GM12878 (cell line): ENCODE measurements at regions not wholly inside any gene's neighbourhood (a gene's known extent, or its start where the extent isn't known, plus 50 kb on each side); places are given as distances from the start of the nearest gene placed in this dataset.
"Not testable (repeated sequence)": the region's sequence is repeated elsewhere in the genome, so short reads cannot be mapped to it uniquely, and the experiment has no call there.

Experiments used
- ATAC-seq: fragments of 200-7000 bp; cut with Tn5 transposase; 3 replicates; pipeline ENCODE4 v1.9.1; 2020; ENCODE audit warnings: mild to moderate bottlenecking, moderate library complexity
- BruUV-seq: library from RNA; stranded (reverse); fragments of 400-500 nt; replicated peaks from 2 replicates; lab custom pipeline; 2021; lab: Mats Ljungman, UMichigan
- CTCF ChIA-PET: fragments of 300-600 bp; sonication (Branson Sonifier 250); formaldehyde crosslinking; extraction: SDS; loops from one replicate; lab custom pipeline; 2021; ENCODE audit warnings: inconsistent platforms; lab: Yijun Ruan, JAX
- POLR2A ChIA-PET: fragments of 350-600 bp; formaldehyde crosslinking; extraction: SDS; loops from one replicate; lab custom pipeline; 2021; ENCODE audit warnings: inconsistent platforms; lab: Charles Lee
- RAD21 ChIA-PET: fragments of 300-600 bp; sonication (Branson Sonifier 250); formaldehyde crosslinking; loops from one replicate; lab custom pipeline; 2023; ENCODE audit warnings: antibody characterized with exemption; ENCODE audit not compliant: unreplicated experiment; lab: Charles Lee
- SMC1A ChIA-PET: fragments of 300-600 bp; sonication (Branson Sonifier 250); formaldehyde crosslinking; loops from one replicate; lab custom pipeline; 2023; ENCODE audit not compliant: unreplicated experiment, uncharacterized antibody; lab: Charles Lee
- DNase-seq: peaks from one replicate; pipeline ENCODE4 v3.0.0-alpha.2; 2011; ENCODE audit warnings: low read depth, low spot score
- FAIRE-seq: peaks from 3 replicates; lab custom pipeline; 2011; peaks lifted over from hg19 to GRCh38; lab: Jason Lieb, UNC
- H2AFZ ChIP-seq: 2 replicates; pipeline ENCODE4 v1.6.0; 2011; ENCODE audit warnings: low read depth, low read length, control low read depth; ENCODE audit not compliant: control insufficient read depth
- H3K27ac ChIP-seq: 2 replicates; pipeline ENCODE4 v1.5.1; 2011; ENCODE audit warnings: control low read depth; ENCODE audit not compliant: control insufficient read depth, insufficient read depth
- H3K27me3 ChIP-seq, 2 experiments: replicated peaks in 1 of 2; 2 replicates each; pipeline versions ENCODE4 v1.6.0 to v1.6.1; 2011; ENCODE audit warnings: low read length in 1 of 2; ENCODE audit not compliant: control insufficient read depth in 2 of 2, insufficient read depth in 2 of 2
- H3K36me3 ChIP-seq, 2 experiments: 2 replicates each; pipeline ENCODE4 v1.5.1; 2011; ENCODE audit warnings: low read length in 1 of 2; ENCODE audit not compliant: control insufficient read depth in 2 of 2, insufficient read depth in 2 of 2
- H3K4me1 ChIP-seq: 2 replicates; pipeline ENCODE4 v1.6.1; 2011; ENCODE audit warnings: mild to moderate bottlenecking, low read length, moderate library complexity, mixed read lengths; ENCODE audit not compliant: control insufficient read depth, insufficient read depth
- H3K4me2 ChIP-seq: 2 replicates; pipeline ENCODE4 v1.6.0; 2011; ENCODE audit warnings: control low read depth; ENCODE audit not compliant: control insufficient read depth, insufficient read depth
- H3K4me3 ChIP-seq: fragments of 200-600 bp; sonication (generic); 2 replicates; pipeline ENCODE4 v1.5.1; 2016
- H3K79me2 ChIP-seq: 2 replicates; pipeline ENCODE4 v1.6.0; 2011; ENCODE audit warnings: low read length; ENCODE audit not compliant: control insufficient read depth, insufficient read depth
- H3K9ac ChIP-seq: 2 replicates; pipeline ENCODE4 v1.8.0; 2011; ENCODE audit warnings: low read length, control low read depth, mixed read lengths; ENCODE audit not compliant: control insufficient read depth, insufficient read depth
- H3K9me3 ChIP-seq: replicated peaks from 3 replicates; pipeline ENCODE4 v1.5.1; 2011; ENCODE audit warnings: mild to moderate bottlenecking, low read length; ENCODE audit not compliant: control insufficient read depth, insufficient read depth
- H4K20me1 ChIP-seq: 2 replicates; pipeline ENCODE4 v1.6.0; 2011; ENCODE audit not compliant: control insufficient read depth, insufficient read depth
- ATF7 ChIP-seq: fragments of 450-650 bp; IDR thresholded peaks from 2 replicates; pipeline ENCODE4 v1.6.1; 2016; ENCODE audit warnings: low read depth, mild to moderate bottlenecking
- EP300 ChIP-seq, 2 experiments: fragments of 150-350 bp in 1 of 2; IDR thresholded peaks; 2 replicates each; pipeline ENCODE4 v1.6.1; 2011 to 2012; ENCODE audit warnings: low read depth in 2 of 2, low read length in 2 of 2, borderline replicate concordance in 1 of 2, improper control_type of control experiment in 1 of 2, inconsistent platforms in 1 of 2; ENCODE audit not compliant: control insufficient read depth in 1 of 2
- FOXK2 ChIP-seq: fragments of 450-650 bp; IDR thresholded peaks from 2 replicates; pipeline ENCODE4 v1.6.1; 2017; ENCODE audit warnings: mild to moderate bottlenecking, moderate library complexity
- JUND ChIP-seq: IDR thresholded peaks from 2 replicates; pipeline ENCODE4 v1.6.1; 2012; ENCODE audit warnings: low read depth, mild to moderate bottlenecking, low read length, improper control_type of control experiment, moderate library complexity
- NFYA ChIP-seq: IDR thresholded peaks from 2 replicates; pipeline ENCODE4 v1.6.1; 2011; ENCODE audit warnings: low read depth, mild to moderate bottlenecking, low read length, improper control_type of control experiment, borderline replicate concordance
- NR2C2 ChIP-seq: IDR thresholded peaks from 2 replicates; pipeline ENCODE4 v1.6.1; 2011; ENCODE audit warnings: borderline replicate concordance, low read depth; ENCODE audit not compliant: control insufficient read depth, insufficient read length
- SIN3A ChIP-seq: IDR thresholded peaks from 2 replicates; pipeline ENCODE4 v1.6.1; 2012; ENCODE audit warnings: low read depth, low read length, improper control_type of control experiment
- WGBS: methylation state at CpG from one replicate; pipeline ENCODE4 v1.1.6; 2016; ENCODE audit warnings: low lambda C conversion rate; ENCODE audit not compliant: insufficient replicate concordance, insufficient coverage; ENCODE audit errors: missing lambda C conversion rate; 5-methylcytosine and 5-hydroxymethylcytosine counted together
- in situ Hi-C: fragments of 300-500 bp; cut with MboI; formaldehyde crosslinking; loops from 9 replicates; pipeline ENCODE4 v1.14.3; 2018; ENCODE audit warnings: mixed read lengths
- intact Hi-C: fragments of 100-400 bp; cut with micrococcal nuclease; formaldehyde crosslinking; loops from one replicate; pipeline ENCODE4 v1.14.2; 2022; ENCODE audit not compliant: unreplicated experiment

DNA sequence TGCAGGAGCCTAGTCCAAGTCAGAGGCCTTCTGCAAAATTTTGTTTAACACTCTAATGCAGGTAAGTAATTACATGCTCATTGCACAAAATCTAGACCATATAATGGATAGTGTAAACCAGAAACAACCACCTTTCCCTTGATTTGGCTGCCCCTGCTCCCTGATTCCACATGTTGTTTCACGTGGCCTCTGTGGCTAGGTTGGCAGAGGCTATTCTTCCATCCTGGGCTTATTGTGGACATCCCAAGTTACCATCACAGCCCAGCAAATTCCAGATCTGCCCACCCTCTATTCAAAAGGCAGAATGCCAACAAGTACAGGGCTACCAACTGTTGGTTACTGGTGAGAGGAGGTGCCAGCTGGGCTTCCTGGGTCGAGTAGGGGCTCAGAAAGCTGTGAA lies 794.5 kb upstream of the GRM7 start:
- no peak overlapping the region for H3K4me2 ChIP-seq
- RAD21 ChIA-PET, result no interaction called here
- no peak for TF ChIP-seq JUND
- TF ChIP-seq NFYA, result no peak
- no peak for TF ChIP-seq SIN3A
- TF ChIP-seq EP300 (IDR thresholded peaks at IDR 0.05; ENCODE audit: borderline replicate concordance in 1 of 2, control insufficient read depth in 1 of 2, low read depth in 2 of 2, low read length in 2 of 2), result no peak
- TF ChIP-seq FOXK2, result no peak
- no peak for TF ChIP-seq ATF7
- TF ChIP-seq NR2C2, result no peak
- TF ChIP-seq, all 136 proteins: peak for 0
- Histone ChIP-seq H3K27ac (no peak overlapping the region), H3K9me3 (no peaks in the 10 kb centered on the region), H3K36me3 (no peaks in the 10 kb centered on the region), H3K4me1 (no peaks in the 10 kb centered on the region), H3K27me3 (no peaks in the 10 kb centered on the region), H3K4me3 (no peak overlapping the region), H3K9ac (no peak overlapping the region), H4K20me1 (no peaks in the 10 kb centered on the region), H3K79me2 (no peaks in the 10 kb centered on the region), H2AFZ (no peak overlapping the region)
- in situ Hi-C loops (no loop called here), intact Hi-C loops (no loop called here)
- ChIA-PET POLR2A (no interaction called here), SMC1A (no interaction called here), CTCF (no interaction called here)
- BruUV-seq, result no TSS peak
- ATAC-seq (no peak), DNase-seq (no peak), FAIRE-seq (no peak)
- WGBS, result 0% methylated on average over 2 of the region's 2 CpGs

- in situ Hi-C loops, H3K79me2 ChIP-seq, H3K9ac ChIP-seq, H3K36me3 ChIP-seq, H3K4me1 ChIP-seq, RAD21 ChIA-PET, H2AFZ ChIP-seq, H3K27me3 ChIP-seq, H4K20me1 ChIP-seq, FAIRE-seq, CTCF ChIA-PET, SMC1A ChIA-PET, POLR2A ChIA-PET, H3K27ac ChIP-seq, DNase-seq, ATAC-seq, intact Hi-C loops, BruUV-seq, H3K4me2 ChIP-seq, H3K9me3 ChIP-seq, H3K4me3 ChIP-seq: not testable (repeated sequence)
- 66% methylated on average over 17 of the region's 17 CpGs for WGBS
These were observed 793.9 kb upstream of the GRM7 start for GRCh38 chr3:6066868-6067578.
